ENCODE measurements at regions not wholly inside any gene's neighbourhood (a gene's known extent, or its start where the extent isn't known, plus 50 kb on each side); places are given as distances from the start of the nearest gene placed in this dataset.
"Not testable (repeated sequence)": the region's sequence is repeated elsewhere in the genome, so short reads cannot be mapped to it uniquely, and the experiment has no call there.

- no peak for DNase-seq
These were observed 270.4 kb upstream of the TMEFF2 start for GRCh38 chr2:192465141-192465540.

- DNase-seq: no peak
These were observed 264.7 kb upstream of the TMEFF2 start for GRCh38 chr2:192459422-192459821.

- no peak for DNase-seq
These were observed 254.1 kb upstream of the TMEFF2 start for GRCh38 chr2:192448881-192449280.

- DNase-seq: no peak
These were observed 249.6 kb upstream of the TMEFF2 start for GRCh38 chr2:192444286-192444838.

GRCh38 chr2:192443831-192444230, 249.1 kb upstream of the TMEFF2 start:
- DNase-seq: no peak

- DNase-seq: no peak
These were observed 243.5 kb upstream of the TMEFF2 start for GRCh38 chr2:192438239-192438638.

- no peak for DNase-seq
These were observed 242.9 kb upstream of the TMEFF2 start for GRCh38 chr2:192437653-192438052.

- DNase-seq: no peak
These were observed 229.5 kb upstream of the TMEFF2 start for GRCh38 chr2:192424243-192424642.

GRCh38 chr2:192419786-192420185, 225.1 kb upstream of the TMEFF2 start:
- no peak for DNase-seq

GRCh38 chr2:192416060-192416459, 221.3 kb upstream of the TMEFF2 start:
- DNase-seq: no peak

GRCh38 chr2:192414794-192415193, 220.1 kb upstream of the TMEFF2 start:
- DNase-seq: no peak

- DNase-seq: no peak
These were observed 219.3 kb upstream of the TMEFF2 start for GRCh38 chr2:192413812-192414681.

- not testable (repeated sequence) for DNase-seq
These were observed 218.1 kb upstream of the TMEFF2 start for GRCh38 chr2:192412866-192413265.

- DNase-seq: no peak
These were observed 217.7 kb upstream of the TMEFF2 start for GRCh38 chr2:192412394-192412793.

GRCh38 chr2:192411755-192412154, 217.0 kb upstream of the TMEFF2 start:
- DNase-seq: no peak

GRCh38 chr2:192410319-192410718, 215.6 kb upstream of the TMEFF2 start:
- no peak for DNase-seq

- DNase-seq: no peak
These were observed 213.0 kb upstream of the TMEFF2 start for GRCh38 chr2:192407692-192408091.

- no peak for DNase-seq
These were observed 203.5 kb upstream of the TMEFF2 start for GRCh38 chr2:192398236-192398635.

- no peak for DNase-seq
These were observed 199.9 kb upstream of the TMEFF2 start for GRCh38 chr2:192394605-192395004.

GRCh38 chr2:192391041-192391440, 196.3 kb upstream of the TMEFF2 start:
- no peak for DNase-seq

- no peak for DNase-seq
These were observed 195.7 kb upstream of the TMEFF2 start for GRCh38 chr2:192390401-192390800.

GRCh38 chr2:192384191-192384590, 189.5 kb upstream of the TMEFF2 start:
- DNase-seq: not testable (repeated sequence)

- DNase-seq: no peak
These were observed 186.3 kb upstream of the TMEFF2 start for GRCh38 chr2:192381082-192381481.

GRCh38 chr2:192379736-192380135, 185.0 kb upstream of the TMEFF2 start:
- no peak for DNase-seq

- no peak for DNase-seq
These were observed 182.4 kb upstream of the TMEFF2 start for GRCh38 chr2:192377173-192377572.
